ENCODE measurements at regions not wholly inside any gene's neighbourhood (a gene's known extent, or its start where the extent isn't known, plus 50 kb on each side); places are given as distances from the start of the nearest gene placed in this dataset.

DNA sequence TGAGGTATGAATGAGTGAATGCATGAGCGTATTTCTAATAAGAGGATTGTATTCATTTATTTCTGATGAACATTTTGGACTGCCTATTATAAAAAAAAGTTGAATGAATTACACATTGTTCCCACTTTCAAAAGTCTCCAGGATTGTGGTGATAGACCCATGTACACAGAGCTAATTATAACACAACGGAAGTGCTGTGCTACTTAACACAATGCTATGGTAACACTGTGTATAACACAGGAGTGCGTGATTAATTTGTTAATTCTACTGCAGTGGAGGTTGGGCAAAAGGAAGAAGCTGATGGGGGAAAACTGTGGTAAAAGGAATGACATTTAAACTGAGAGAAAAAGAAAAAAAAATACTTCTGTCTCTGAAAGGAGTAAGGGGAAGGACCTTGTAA is 147.8 kb upstream of the MEF2C start:
- no peak for DNase-seq (ENCODE audit: low spot score)

DNA sequence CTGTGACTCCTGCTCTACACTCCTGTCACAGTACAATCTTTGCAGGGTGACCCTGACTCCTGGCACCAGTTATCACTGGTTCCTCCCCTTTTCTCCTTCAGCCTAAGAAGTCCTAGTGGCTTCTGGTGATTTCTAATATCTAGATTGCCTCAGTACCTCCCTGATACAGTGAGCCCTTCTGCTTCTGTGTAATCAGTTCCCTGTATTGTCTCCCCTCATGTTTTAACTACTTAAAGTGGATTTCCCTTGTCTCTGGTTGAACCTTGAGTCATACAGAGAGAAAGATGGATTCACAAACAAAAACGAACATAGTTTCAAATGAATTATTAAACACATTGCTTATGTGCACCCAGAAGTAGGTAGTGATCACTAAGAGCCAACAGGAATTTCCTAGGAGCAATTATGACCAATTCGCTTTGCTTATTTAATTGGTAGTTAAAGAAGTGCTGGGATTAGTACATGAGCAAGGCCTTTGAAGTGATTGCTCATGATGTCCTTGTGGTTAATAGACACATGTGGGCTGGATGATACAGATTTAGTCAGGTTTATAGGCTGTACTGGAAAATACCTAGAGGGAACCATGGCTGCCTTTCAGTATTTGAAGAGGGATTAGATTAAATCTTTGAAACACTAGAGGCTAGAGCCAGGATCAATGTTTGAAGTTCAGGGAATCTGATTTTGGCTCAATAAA is 145.8 kb upstream of the MEF2C start:
- DNase-seq (ENCODE audit: low spot score): no peak

DNA sequence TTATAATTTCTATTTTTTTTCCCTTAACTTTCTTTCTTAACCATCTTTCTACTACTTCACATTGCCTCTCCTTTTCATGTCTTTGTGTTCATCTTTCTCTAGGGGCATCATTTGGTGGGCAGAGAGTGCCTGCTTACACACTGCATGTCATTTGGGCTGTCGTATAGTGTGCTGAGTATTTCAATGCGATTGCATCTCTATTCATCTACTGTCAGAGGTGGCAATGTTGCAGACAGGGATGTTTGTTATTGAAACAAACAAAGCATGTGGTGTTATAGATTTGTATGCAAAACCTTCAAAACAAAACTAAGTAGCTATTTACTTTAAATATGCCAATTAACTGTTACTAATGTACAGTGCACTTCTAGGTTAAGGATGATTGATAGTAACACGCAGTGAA is 141.1 kb upstream of the MEF2C start:
- DNase-seq (ENCODE audit: low spot score): no peak

DNA sequence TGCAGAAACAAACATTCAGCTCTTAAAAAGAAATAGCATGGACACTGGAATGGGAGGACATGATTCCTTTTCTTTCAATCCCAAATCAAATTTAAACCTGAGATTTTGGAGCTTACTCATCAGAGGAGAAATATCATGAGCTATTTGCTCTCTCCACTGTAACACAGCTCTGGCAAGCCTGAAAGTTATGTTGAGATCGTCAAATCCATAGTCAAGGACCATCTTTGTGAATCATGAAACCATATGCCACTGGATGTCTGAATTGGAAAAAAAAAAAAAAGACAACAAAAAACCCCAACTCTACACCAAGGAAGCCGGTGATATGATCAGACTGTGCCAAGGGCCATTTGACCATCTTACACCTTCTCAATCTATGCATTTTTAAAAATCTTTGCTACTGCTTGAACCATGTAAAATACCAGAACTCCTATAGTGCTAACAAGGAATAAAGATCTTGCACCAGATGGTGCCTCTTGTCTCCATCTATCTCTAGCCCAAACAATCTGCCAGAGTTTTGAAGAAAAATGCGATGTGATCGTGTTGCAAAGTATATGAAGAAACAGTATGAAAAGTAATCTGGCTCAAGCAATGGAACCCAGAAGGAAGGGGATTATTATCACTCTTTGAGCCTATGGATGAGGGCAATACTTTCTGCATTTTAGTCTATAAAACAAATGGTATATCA is 138.1 kb upstream of the MEF2C start:
- no peak for DNase-seq (ENCODE audit: low spot score)

DNA sequence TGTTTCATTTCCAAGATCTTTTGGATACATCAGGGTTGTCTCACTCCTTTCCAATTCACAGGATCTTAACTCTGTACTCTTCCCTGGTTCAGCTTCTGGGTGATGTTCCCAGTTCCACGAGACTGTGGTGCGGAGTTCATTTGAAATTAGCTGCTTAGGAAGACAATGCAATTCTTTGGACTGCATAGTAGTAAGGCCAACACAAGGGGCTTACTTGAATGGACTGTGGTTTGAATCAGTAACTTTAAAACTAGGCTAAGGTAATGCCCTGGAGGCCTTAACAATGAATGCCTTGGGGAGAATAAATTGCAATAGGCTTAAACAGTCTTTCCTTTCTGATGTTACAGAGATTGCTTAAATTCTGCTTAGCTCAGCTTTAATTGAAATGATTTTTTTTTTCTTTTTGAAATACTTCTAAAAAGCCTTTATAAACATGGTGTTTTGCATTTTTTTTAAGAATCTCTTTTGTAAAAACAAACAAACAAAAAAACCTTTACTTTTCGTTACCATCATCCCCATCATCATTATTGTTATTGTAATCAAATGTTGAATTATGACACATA is 133.8 kb upstream of the MEF2C start:
- no peak for DNase-seq (ENCODE audit: low spot score)

DNA sequence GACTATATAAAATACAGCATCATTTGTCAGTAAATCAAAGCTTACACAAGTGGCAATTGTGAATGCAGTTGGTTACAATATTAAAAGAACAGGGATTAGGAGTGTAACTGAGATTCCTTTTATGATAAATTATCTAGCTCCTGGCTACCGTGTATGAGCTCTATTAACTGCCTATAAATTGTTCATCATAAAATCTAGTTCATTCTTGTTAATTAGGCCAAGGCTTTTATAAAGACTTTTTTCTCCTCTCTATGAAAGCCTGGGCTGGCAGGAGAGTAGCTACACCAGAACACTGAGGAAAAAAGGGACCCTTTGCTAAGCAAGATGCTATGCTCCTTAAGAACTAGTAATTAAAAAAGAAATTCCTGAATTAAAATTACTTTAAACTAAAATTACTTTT is 132.4 kb upstream of the MEF2C start:
- DNase-seq (ENCODE audit: low spot score): no peak

DNA sequence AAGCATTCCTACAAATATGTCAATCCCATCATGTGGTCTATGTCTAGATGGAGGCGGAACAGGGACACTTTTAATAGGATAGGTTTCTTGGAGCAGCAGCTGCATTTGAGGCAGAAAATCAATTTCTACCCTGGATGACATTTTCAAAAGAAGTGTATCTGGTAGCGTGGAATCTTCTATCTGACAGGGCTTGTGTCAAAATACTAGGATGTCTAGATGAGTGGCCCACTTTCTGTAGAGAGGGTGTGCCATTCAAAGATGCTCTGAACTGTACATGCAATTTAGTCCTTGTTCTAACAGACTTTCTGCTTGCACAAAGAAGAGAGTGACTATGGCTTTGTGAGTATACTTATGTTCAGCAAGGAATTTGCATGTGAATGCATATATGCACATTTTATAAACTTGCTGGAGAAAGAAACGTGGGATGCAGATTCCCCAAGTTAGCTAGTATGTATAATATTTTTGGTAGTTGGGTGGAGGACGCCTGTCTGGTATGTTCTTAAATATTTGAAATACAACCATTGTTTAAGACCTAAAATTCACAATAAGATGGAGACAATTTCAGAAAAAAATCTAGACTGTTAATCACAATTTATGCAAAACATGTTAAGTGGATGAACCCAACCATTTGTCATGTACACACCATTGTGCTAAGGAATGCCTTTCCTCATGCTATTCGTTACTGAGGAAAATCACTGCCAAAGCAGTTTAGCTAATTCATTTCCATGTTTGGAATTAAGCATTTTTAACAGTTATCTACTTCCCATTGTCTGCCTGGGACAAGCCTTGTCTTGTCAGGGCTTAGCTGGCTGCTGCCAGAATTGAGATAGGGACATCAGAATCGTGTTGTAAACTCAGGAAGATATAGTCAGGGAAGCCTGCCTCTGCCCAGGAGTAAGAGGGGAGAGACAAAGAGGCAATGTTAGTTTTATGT is 129.1 kb upstream of the MEF2C start:
- no peak for DNase-seq (ENCODE audit: low spot score)

DNA sequence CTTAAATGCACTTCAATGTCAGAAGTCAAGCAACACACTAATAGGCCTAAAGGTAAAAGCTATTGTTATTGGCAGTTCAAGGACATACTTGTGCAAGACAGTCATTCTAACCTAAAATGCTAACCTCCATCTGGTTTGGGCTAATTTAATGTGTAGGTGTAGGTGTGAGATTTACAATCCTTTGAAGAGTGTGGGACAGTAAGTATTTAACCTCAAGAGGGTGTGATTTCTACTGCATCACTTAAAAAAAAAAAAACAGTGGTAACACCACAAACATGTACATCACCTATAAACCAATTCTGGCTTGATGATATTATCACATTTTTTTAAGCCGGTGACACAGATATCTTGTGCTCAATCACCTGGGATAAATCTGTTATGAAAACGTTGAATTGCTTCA is 127.5 kb upstream of the MEF2C start:
- DNase-seq (ENCODE audit: low spot score): no peak

DNA sequence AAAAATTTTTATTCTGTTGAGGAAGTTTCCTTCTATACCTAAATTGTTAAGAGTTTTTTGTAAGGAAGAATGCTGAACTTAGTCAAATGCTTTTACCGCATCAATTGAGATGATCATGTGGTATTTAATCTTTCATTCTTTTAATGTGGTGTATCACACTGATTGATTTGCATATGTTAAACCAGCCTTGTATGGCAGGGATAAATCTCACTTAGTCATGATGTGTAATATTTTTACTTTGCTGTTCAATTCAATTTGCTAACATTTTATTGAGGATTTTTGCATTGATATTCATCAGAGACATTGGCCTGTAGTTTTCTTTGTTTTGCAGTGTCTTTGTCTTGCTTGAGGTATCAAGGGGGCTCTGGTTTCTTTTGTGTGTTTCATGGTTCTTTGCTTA is 125.3 kb upstream of the MEF2C start:
- DNase-seq (ENCODE audit: low spot score): no peak

DNA sequence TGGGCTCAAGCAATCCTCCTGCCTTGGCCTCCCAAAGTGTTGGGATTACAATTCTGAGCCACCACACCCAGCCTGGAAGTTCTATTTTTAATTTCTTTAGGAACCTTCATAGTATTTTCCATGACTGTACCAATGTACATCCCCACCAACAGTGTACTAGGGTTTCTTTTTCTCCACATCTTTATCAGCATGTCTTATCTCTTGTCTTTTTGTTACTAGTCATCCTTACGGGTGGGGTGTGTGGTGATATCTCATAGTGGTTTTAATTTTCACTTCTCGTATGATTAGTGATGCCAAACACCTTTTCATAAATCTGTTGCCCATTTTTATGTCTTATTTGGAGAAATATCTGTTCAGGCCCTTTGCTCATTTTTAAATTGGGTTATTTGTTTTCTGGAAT is 123.0 kb upstream of the MEF2C start:
- no peak for DNase-seq (ENCODE audit: low spot score)

DNA sequence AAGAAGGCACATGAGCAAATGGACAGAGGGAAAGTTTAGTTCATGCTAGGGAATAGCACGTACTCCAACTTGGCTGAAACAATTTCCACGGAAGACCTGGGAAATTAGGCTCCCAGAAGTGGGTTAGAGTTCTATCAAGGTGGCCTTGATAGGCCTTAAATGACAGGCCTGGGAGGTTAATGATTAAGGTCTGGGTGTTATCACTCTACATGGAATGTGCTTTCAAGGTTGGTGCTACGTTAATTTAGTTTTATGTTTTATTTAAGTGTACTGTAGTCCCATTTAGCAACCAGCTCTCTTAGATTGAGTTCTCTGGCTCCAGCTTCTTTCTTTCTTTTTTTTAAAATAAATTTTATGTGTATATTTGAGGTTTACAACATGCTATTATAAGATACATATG is 121.4 kb upstream of the MEF2C start:
- DNase-seq (ENCODE audit: low spot score): no peak

DNA sequence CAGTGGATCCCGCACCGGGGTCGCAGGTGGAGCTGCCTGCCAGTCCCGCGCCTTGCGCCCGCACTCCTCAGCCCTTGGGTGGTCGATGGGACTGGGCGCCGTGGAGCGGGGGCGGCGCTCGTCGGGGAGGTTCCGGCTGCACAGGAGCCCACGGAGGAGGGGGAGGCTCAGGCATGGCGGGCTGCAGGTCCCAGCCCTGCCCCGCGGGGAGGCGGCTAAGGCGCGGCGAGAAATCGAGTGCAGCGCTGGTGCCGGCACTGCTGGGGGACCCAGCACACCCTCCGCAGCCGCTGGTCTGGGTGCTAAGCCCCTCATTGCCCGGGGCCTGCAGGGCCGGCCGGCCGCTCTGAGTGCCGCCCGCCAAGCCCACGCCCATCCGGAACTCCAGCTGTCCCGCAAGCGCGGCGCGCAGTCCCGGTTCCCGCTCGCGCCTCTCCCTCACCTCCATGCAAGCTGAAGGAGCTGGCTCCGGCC is 120.6 kb upstream of the MEF2C start:
- DNase-seq (ENCODE audit: low spot score): no peak

DNA sequence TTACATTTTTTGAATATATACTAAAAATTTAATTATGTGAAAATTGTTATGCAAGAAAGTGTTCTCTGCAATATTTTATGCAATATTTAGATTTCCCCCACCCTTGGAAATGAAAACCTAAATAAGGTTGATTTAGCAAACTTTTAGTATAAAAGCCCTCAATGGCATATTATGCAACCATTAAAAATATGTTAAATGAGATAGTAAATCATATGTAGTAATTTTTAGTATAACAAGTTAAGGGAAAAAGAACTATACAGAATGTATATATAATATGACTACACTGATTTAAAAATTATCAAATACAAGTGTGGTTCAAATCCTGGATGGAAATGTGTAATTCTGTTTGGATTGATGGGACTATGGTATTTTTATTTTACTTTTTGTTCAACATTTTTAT is 116.9 kb upstream of the MEF2C start:
- DNase-seq (ENCODE audit: low spot score): no peak

DNA sequence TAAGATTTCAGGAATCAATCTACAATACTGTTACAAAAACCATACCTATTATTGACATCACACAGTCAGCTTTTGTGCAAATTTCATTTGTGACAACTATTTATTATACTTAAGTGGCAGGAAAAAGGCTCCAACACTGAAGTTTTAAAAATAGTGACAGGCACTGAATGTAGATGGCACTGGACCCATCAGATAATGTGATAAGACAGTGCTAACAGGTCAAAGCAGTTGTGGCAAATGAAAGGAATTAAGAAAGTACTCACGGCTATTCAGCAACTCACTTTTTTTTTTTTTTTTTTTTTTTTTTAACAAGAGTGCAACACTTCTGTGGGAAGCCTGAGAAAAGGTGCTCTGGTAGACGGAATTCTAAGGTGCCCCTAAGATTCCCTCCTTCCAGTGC is 115.0 kb upstream of the MEF2C start:
- no peak for DNase-seq (ENCODE audit: low spot score)

DNA sequence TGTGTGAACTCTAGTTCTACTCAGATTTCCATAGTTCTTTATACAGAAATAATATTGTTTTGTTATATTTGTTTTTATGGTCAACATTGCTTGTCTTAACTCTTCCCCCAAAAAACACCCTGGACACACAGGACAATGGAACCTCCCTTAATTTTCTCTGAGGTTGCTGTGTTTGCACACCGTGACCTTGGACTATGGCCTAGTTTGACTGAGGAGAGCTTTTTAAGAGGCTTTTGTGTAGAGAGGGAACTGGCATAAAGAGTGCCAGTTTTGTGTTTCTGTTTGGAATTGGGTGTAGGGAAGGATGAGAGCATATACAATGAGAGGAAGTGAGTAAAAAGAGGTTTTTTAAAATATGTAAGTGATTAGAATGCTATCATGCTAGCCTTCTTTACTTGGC is 101.1 kb upstream of the MEF2C start:
- no peak for DNase-seq (ENCODE audit: low spot score)

DNA sequence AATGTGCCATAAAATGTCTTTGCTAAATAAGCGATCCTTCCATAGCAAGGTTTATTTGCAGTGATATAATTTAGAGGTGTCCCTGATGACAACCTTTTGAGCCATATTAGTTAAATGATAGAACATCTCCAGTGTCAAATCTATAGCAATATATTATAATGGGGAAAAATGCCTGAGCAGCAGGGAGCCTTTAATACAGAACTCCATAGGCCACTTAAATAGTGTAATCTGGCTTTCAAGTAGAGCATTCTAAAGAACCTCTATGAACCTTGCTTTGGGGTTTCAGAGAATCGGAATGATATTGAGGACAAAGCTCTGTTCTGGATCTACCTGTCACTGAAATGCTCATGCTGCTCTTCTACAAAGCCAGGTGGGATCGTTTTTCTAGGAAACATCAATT is 96.7 kb upstream of the MEF2C start:
- no peak for DNase-seq (ENCODE audit: low spot score)

DNA sequence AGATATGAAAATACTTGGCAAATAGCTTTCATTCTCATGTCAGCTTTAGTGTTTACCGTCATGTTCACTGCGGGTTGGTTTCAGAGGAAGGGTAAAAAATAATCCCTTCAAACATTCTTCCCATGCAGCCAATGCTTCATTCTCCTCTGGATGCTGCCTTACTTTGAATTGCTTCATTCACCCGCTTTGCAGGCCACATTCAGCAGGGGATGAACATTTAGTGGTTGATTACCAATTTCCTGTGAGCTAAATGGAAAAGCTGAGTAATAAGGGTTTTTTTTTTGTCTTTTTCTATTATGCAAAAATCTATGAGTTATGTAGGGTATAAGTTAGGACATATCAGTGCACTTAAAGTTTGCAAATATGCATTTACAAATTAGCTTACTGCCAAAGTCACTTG is 96.3 kb upstream of the MEF2C start:
- no peak for DNase-seq (ENCODE audit: low spot score)

DNA sequence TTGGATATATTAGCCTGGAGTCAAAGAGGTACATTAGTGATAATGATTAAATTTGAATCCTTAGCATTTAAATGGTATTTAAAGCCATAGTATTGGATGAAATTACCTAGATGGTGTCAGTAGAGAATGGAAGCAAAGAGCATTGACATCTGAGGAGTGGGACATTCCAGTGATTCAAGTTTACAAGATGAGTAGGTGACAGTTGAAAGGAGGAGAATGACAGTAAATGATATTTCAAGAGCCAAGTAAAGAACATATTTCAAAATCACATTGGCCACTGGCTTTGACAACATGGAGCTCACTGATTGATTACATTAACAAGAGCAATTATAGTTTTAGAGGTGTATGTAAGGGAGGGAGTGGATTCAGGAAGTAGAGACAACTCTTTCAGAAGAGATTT is 93.9 kb upstream of the MEF2C start:
- no peak for DNase-seq (ENCODE audit: low spot score)

DNA sequence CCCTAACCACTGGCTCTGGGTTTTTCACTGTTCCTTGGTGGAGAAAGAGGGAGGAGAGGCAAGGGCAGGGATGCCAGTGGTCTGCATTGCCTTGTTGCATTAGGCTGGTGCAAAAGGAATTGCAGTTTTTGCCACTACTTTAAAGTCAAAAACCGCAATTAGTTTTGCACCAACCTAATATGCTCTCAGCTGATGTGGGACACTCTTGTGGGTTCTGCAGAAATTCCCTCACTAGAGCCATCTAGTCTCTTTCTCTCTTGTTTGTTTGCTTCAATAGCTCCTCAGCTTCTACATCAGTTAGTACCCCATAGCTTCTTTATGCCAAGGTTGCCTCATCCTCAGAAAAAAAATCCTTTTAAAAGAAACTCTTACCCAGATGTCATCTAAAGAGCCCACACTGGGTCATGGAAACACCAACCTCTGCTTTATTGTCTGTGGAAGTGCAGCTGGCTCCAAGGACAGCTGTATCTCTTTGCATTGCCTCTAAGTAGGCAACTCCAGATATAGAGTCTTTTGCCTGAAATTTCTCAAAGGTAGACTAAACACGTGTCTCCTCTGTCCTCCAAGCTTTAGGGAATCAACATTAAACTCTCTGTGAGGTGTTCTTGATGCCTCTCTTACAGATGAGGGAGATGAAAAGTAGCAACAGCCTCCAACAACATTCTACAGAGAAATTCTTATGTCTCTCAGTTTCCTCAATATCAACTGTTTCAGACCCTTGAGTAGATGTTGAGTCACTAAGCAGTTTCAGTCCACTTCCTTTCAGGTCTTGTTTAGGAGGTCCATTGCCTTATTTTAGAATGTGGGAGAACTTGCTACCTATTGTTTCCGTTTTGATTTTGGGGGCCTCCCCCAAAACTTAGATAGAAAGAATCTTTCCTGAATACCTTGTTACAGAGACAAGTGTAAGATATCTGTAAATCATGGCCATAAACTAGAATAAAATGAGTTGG is 84.9 kb upstream of the MEF2C start:
- no peak for DNase-seq (ENCODE audit: low spot score)

DNA sequence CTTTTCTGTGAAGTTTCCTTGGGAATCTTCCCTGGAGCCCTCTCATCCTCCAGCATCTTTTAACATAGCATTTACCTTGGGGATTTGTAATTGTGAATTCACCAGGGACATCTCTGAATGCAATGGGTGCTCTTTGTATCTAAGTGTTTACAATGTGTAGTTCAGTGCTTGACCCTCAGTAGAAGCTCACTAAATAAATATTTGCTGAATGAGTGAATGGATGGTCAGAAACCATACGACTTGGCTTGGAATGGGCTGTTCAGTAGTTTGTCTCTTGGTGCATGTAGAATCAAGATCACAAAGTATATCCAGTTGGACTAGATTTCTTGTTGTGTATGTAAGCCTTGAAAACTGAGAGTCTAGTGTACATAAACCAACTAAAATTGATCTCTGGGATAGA is 81.8 kb upstream of the MEF2C start:
- DNase-seq (ENCODE audit: low spot score): peak; percentile 11

DNA sequence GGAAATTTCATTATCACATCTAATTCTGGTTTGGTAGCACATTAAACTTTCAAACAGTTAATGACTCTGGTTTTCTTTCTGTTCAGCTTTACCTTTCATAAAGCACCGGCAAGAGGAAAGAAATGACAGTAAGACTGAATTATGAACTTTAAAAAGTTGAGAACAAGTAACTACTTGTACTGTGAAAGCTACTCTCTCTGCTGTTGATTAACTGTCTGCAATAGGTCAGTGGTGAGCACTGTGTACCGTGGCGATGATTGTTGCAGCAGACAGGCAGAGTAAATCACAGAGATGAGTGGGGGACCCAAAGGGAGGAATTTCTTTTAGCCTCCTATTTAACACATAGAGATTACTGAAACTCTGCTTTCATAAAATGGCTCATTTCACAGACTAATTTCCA is 74.0 kb upstream of the MEF2C start:
- DNase-seq (ENCODE audit: low spot score): no peak

All from HuH-7 (cell line).